ENCODE measurements at regions not wholly inside any gene's neighbourhood (a gene's known extent, or its start where the extent isn't known, plus 50 kb on each side); places are given as distances from the start of the nearest gene placed in this dataset.
"Not testable (repeated sequence)": the region's sequence is repeated elsewhere in the genome, so short reads cannot be mapped to it uniquely, and the experiment has no call there.

- no peak for DNase-seq
These were observed 79.7 kb upstream of the ZNF366 start for GRCh38 chr5:72586788-72587530.

GRCh38 chr5:72584466-72584865, 77.3 kb upstream of the ZNF366 start:
- no peak for DNase-seq

- not testable (repeated sequence) for DNase-seq
These were observed 72.1 kb upstream of the ZNF366 start for GRCh38 chr5:72579290-72579689.

- no peak for DNase-seq
These were observed 65.1 kb upstream of the ZNF366 start for GRCh38 chr5:72572236-72572765.

GRCh38 chr5:72569408-72569944, 62.3 kb upstream of the ZNF366 start:
- no peak for DNase-seq

- DNase-seq: no peak
These were observed 59.5 kb upstream of the ZNF366 start for GRCh38 chr5:72566746-72567145.

- no peak for DNase-seq
These were observed 58.5 kb upstream of the ZNF366 start for GRCh38 chr5:72565513-72566289.

- DNase-seq: no peak
These were observed 55.5 kb upstream of the ZNF366 start for GRCh38 chr5:72562717-72563116.

GRCh38 chr5:72561148-72561972, 54.1 kb upstream of the ZNF366 start:
- no peak for DNase-seq

- no peak for DNase-seq
These were observed 52.9 kb upstream of the ZNF366 start for GRCh38 chr5:72559866-72560766.

GRCh38 chr5:72558383-72558782, 51.2 kb upstream of the ZNF366 start:
- no peak for DNase-seq

- DNase-seq: no peak
These were observed 50.8 kb upstream of the ZNF366 start for GRCh38 chr5:72558046-72558336.

- DNase-seq: no peak
These were observed 50.2 kb upstream of the ZNF366 start for GRCh38 chr5:72557167-72558045.
